ENCODE measurements at regions not wholly inside any gene's neighbourhood (a gene's known extent, or its start where the extent isn't known, plus 50 kb on each side); places are given as distances from the start of the nearest gene placed in this dataset.
"Not testable (repeated sequence)": the region's sequence is repeated elsewhere in the genome, so short reads cannot be mapped to it uniquely, and the experiment has no call there.

GRCh38 chr18:70827632-70828031 is 538.8 kb downstream of the SOCS6 start:
- no peaks in the 10 kb centered on the region for H3K4me1 Mint-ChIP-seq
- no peak for TF ChIP-seq CTCF (IDR thresholded peaks at IDR 0.05; ENCODE audit: unreplicated experiment in 3 of 3)
- H3K27ac Mint-ChIP-seq, result no peak overlapping the region
- no peak overlapping the region for H3K4me3 Mint-ChIP-seq
- H3K27me3 Mint-ChIP-seq (ENCODE audit: low read depth), result no peaks in the 10 kb centered on the region
- no peaks in the 10 kb centered on the region for H3K36me3 Mint-ChIP-seq (ENCODE audit: low read depth)
- H3K9me3 Mint-ChIP-seq, result no peaks in the 10 kb centered on the region

DNA sequence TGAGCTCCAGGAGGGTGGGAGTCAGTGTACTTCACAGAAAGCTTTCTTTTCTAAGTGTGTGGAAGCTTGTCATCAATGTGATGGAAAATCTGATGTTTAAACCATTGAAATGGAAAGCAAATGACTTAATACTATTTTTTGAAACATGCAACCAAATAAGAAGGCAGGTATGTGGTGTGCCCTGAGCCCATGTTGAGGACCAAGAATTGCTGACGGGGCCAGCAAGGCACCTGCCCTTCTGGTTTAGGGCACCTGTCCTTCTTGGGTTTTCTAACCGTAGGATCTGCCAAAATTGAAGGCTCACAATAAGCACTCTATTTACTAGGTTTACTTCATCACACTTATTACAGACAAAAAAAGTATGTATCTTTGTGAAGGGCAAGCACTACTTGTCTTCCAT is 537.7 kb downstream of the SOCS6 start:
- H3K27me3 Mint-ChIP-seq (ENCODE audit: low read depth), result no peaks in the 10 kb centered on the region
- H3K4me3 Mint-ChIP-seq, result no peak overlapping the region
- no peaks in the 10 kb centered on the region for H3K4me1 Mint-ChIP-seq
- H3K36me3 Mint-ChIP-seq (ENCODE audit: low read depth), result no peaks in the 10 kb centered on the region
- no peak for TF ChIP-seq CTCF (IDR thresholded peaks at IDR 0.05; ENCODE audit: unreplicated experiment in 3 of 3)
- no peaks in the 10 kb centered on the region for H3K9me3 Mint-ChIP-seq
- H3K27ac Mint-ChIP-seq, result no peak overlapping the region

DNA sequence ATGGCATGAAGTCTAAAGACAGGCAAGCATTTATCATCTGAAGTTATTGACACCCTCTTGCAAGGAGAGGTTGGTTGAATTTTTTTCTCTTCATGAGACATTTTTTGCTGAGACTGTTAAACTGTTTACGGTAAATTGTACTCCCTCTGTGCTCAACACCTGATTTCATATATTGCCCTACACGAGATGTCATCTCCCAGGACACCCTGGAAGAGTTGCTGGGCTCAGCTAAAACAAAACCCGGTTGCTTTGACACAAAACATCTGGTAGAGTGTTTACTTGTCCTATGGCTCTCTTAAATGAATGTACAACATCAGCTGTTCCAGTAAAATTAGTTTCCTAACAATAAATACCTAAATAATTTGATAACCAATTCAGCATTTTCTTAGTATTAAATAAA is 533.8 kb downstream of the SOCS6 start:
- Mint-ChIP-seq H3K4me1 (no peaks in the 10 kb centered on the region), H3K27me3 (ENCODE audit: low read depth) (no peaks in the 10 kb centered on the region), H3K4me3 (no peak overlapping the region), H3K9me3 (no peaks in the 10 kb centered on the region), H3K36me3 (ENCODE audit: low read depth) (no peaks in the 10 kb centered on the region), H3K27ac (peak overlapping the region in 2 of 3 experiments; percentile 79 to 94)
- TF ChIP-seq CTCF (IDR thresholded peaks at IDR 0.05; ENCODE audit: unreplicated experiment in 3 of 3), result no peak

- no peak for TF ChIP-seq CTCF (IDR thresholded peaks at IDR 0.05; ENCODE audit: unreplicated experiment in 3 of 3)
- no peaks in the 10 kb centered on the region for H3K27me3 Mint-ChIP-seq (ENCODE audit: low read depth)
- no peaks in the 10 kb centered on the region for H3K9me3 Mint-ChIP-seq
- no peaks in the 10 kb centered on the region for H3K4me1 Mint-ChIP-seq
- H3K36me3 Mint-ChIP-seq (ENCODE audit: low read depth), result no peaks in the 10 kb centered on the region
- H3K4me3 Mint-ChIP-seq, result no peak overlapping the region
- peak overlapping the region in 2 of 3 experiments; percentile 79 to 94 for H3K27ac Mint-ChIP-seq
Measured at GRCh38 chr18:70822117-70822516, 533.3 kb downstream of the SOCS6 start.

DNA sequence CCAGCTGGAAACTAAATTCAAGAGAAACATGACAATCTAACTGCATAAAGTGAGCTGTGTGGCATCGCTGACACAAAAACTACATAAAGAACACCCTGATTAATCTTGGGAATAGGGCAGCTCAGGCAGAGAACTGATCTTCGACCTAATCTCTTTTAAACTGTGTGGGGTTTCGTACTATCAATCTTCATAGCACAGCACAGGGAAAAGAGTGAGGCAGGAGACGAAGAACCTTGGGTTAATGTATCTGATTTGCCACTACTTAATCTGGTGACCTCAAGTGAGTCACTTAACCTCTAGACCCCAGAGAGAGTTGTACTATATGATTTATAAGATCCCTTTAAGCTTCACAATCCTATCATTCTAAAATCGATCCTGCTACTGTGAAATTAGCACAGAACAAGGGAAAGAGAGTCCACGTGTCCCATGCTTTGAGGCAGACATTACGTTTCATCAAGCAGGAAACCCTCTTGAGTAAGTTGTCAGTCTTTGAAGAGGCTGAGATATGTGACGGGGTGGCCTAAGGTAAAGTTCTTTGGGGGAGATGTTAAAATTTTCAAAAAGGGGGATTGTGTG is 519.7 kb downstream of the SOCS6 start:
- Mint-ChIP-seq H3K9me3 (no peaks in the 10 kb centered on the region), H3K4me3 (no peak overlapping the region), H3K36me3 (ENCODE audit: low read depth) (no peaks in the 10 kb centered on the region), H3K27me3 (ENCODE audit: low read depth) (peaks cover 4% of the 10 kb centered on the region), H3K27ac (no peak overlapping the region), H3K4me1 (no peaks in the 10 kb centered on the region)
- TF ChIP-seq CTCF (IDR thresholded peaks at IDR 0.05; ENCODE audit: unreplicated experiment in 3 of 3), result no peak

DNA sequence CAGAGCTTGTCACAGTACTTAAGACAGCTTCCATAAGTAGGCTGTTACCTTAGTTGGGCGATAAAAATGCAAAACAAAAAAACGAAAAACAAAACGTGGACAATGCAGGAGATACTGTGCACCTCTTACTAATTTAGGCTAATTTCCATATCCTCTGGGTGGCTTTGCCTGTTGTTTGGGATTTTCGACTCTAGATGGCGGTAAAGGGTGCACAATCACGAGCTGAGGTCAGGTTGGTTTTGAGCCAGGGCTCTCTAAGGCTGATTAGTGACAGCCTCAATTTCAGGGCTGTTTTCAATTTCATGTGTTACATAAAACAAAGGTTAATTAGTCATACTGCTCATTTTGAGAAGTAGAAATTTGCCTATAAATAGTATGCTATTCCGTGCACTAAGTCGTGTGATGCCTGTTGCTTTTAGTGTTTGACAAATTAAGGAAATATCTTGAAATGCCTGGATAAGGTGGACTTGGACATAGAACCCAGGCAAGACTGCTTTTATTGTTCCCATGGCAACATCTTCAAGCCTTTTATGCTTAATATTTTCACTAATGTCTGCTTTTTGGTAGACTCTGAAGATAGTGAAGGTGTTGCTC is 493.1 kb downstream of the SOCS6 start:
- H3K4me1 Mint-ChIP-seq, result no peaks in the 10 kb centered on the region
- H3K36me3 Mint-ChIP-seq (ENCODE audit: low read depth), result no peaks in the 10 kb centered on the region
- H3K4me3 Mint-ChIP-seq, result no peak overlapping the region
- no peaks in the 10 kb centered on the region for H3K9me3 Mint-ChIP-seq
- no peak overlapping the region for H3K27ac Mint-ChIP-seq
- peaks cover 4% of the 10 kb centered on the region for H3K27me3 Mint-ChIP-seq (ENCODE audit: low read depth)
- peak; percentile 41 to 68 (median 56) for TF ChIP-seq CTCF (IDR thresholded peaks at IDR 0.05; ENCODE audit: unreplicated experiment in 3 of 3)

- not testable (repeated sequence) for H3K9me3 Mint-ChIP-seq; H3K27me3 Mint-ChIP-seq (ENCODE audit: low read depth); H3K4me3 Mint-ChIP-seq; H3K4me1 Mint-ChIP-seq; H3K27ac Mint-ChIP-seq; H3K36me3 Mint-ChIP-seq (ENCODE audit: low read depth)
Measured at GRCh38 chr18:70766254-70766653, 477.4 kb downstream of the SOCS6 start.
